ENCODE measurements at regions not wholly inside any gene's neighbourhood (a gene's known extent, or its start where the extent isn't known, plus 50 kb on each side); places are given as distances from the start of the nearest gene placed in this dataset.
"Not testable (repeated sequence)": the region's sequence is repeated elsewhere in the genome, so short reads cannot be mapped to it uniquely, and the experiment has no call there.

GRCh38 chrX:1094566-1095333 lies 117.7 kb downstream of the CRLF2 start:
- H3K4me3 ChIP-seq (ENCODE audit: low read depth, low read length): no peak overlapping the region
- H3K27me3 ChIP-seq (ENCODE audit: control insufficient read depth, insufficient read depth, low read length): no peaks in the 10 kb centered on the region
- DNase-seq (ENCODE audit: low read depth): no peak
- no peak for TF ChIP-seq CTCF (IDR thresholded peaks at IDR 0.05; ENCODE audit: insufficient read depth, low read length, poor library complexity, severe bottlenecking)
- no peaks in the 10 kb centered on the region for H3K36me3 ChIP-seq (ENCODE audit: control insufficient read depth, insufficient read depth, low read length)

GRCh38 chrX:1093586-1094421 lies 118.6 kb downstream of the CRLF2 start:
- Histone ChIP-seq H3K27me3 (ENCODE audit: control insufficient read depth, insufficient read depth, low read length) (no peaks in the 10 kb centered on the region), H3K4me3 (ENCODE audit: low read depth, low read length) (no peak overlapping the region), H3K36me3 (ENCODE audit: control insufficient read depth, insufficient read depth, low read length) (no peaks in the 10 kb centered on the region)
- TF ChIP-seq CTCF (IDR thresholded peaks at IDR 0.05; ENCODE audit: insufficient read depth, low read length, poor library complexity, severe bottlenecking): no peak
- DNase-seq (ENCODE audit: low read depth): no peak

GRCh38 chrX:1093121-1093520 lies 119.3 kb downstream of the CRLF2 start:
- TF ChIP-seq CTCF (IDR thresholded peaks at IDR 0.05; ENCODE audit: insufficient read depth, low read length, poor library complexity, severe bottlenecking): no peak
- no peak overlapping the region for H3K4me3 ChIP-seq (ENCODE audit: low read depth, low read length)
- H3K36me3 ChIP-seq (ENCODE audit: control insufficient read depth, insufficient read depth, low read length): no peaks in the 10 kb centered on the region
- DNase-seq (ENCODE audit: low read depth): no peak
- H3K27me3 ChIP-seq (ENCODE audit: control insufficient read depth, insufficient read depth, low read length): no peaks in the 10 kb centered on the region

- no peak for TF ChIP-seq CTCF (IDR thresholded peaks at IDR 0.05; ENCODE audit: insufficient read depth, low read length, poor library complexity, severe bottlenecking)
- Histone ChIP-seq H3K36me3 (ENCODE audit: control insufficient read depth, insufficient read depth, low read length) (no peaks in the 10 kb centered on the region), H3K4me3 (ENCODE audit: low read depth, low read length) (no peak overlapping the region), H3K27me3 (ENCODE audit: control insufficient read depth, insufficient read depth, low read length) (no peaks in the 10 kb centered on the region)
- DNase-seq (ENCODE audit: low read depth): no peak
Observed at GRCh38 chrX:1086444-1087409, 125.7 kb downstream of the CRLF2 start.

- not testable (repeated sequence) for DNase-seq (ENCODE audit: low read depth); H3K4me3 ChIP-seq (ENCODE audit: low read depth, low read length)
Observed at GRCh38 chrX:1085871-1086270, 126.6 kb downstream of the CRLF2 start.

More at GRCh38 chrX:1085871-1086270, 126.6 kb downstream of the CRLF2 start:
- not testable (repeated sequence) for H3K36me3 ChIP-seq (ENCODE audit: control insufficient read depth, insufficient read depth, low read length); H3K27me3 ChIP-seq (ENCODE audit: control insufficient read depth, insufficient read depth, low read length)
